Gastrocnemius medialis (tissue), 4 donors: ENCODE measurements at regions not wholly inside any gene's neighbourhood (a gene's known extent, or its start where the extent isn't known, plus 50 kb on each side); places are given as distances from the start of the nearest gene placed in this dataset.

Experiments used
- ATAC-seq, 2 donors: fragments of 150-250 bp; one replicate each; pipeline ENCODE4 v1.9.1; 2016
- DNase-seq, 2 donors: peaks; one replicate each; pipeline ENCODE4 v3.0.0-alpha.2; 2019
- H3K27ac ChIP-seq, 4 donors: fragments of 200-600 bp; sonication (generic); 1 replicate in 1 of 4; 2 replicates in 3 of 4; pipeline ENCODE4 v1.5.1; 2016 to 2018; ENCODE audit warnings: mild to moderate bottlenecking in 2 of 4, moderate library complexity in 1 of 4
- H3K27me3 ChIP-seq, 3 donors: fragments of 200-600 bp; sonication (generic) in 2 of 3; 1 replicate in 1 of 3; 2 replicates in 2 of 3; pipeline versions ENCODE4 v1.5.1 to v1.6.0; 2016 to 2019; ENCODE audit warnings: mild to moderate bottlenecking in 1 of 3, moderate library complexity in 1 of 3
- H3K36me3 ChIP-seq, 2 donors: fragments of 200-600 bp; sonication (generic) in 1 of 2; one replicate each; pipeline ENCODE4 v1.5.1; 2017 to 2018
- H3K4me1 ChIP-seq, 2 donors: fragments of 200-600 bp; sonication (generic) in 1 of 2; one replicate each; pipeline ENCODE4 v1.5.1; 2016 to 2017; ENCODE audit warnings: mild to moderate bottlenecking in 2 of 2
- H3K4me3 ChIP-seq, 4 donors: fragments of 200-600 bp; sonication (generic) in 3 of 4; 1 replicate in 1 of 4; 2 replicates in 3 of 4; pipeline ENCODE4 v1.5.1; 2016 to 2019; ENCODE audit warnings: mild to moderate bottlenecking in 2 of 4
- H3K9me3 ChIP-seq, 3 donors: fragments of 200-600 bp; sonication (generic) in 2 of 3; 1 replicate in 1 of 3; 2 replicates in 2 of 3; pipeline ENCODE4 v1.5.1; 2016 to 2019
- POLR2A ChIP-seq, 2 donors: fragments of 450-650 bp; IDR thresholded peaks; one replicate each; pipeline ENCODE4 v1.6.1; 2017; ENCODE audit warnings: antibody characterized with exemption in 2 of 2, mild to moderate bottlenecking in 2 of 2, moderate library complexity in 2 of 2
- in situ Hi-C, 4 donors: fragments of 200-750 bp; cut with MboI; loops; one replicate each; pipeline versions ENCODE4 v1.15.0 to v1.8.0; 2017; ENCODE audit warnings: low sequenced_read_pairs in 4 of 4
- intact Hi-C: fragments of 100-400 bp; cut with DNase I; formaldehyde crosslinking; loops from one replicate; pipeline ENCODE4 v1.15.1; 2023; ENCODE audit warnings: low total_unique reads
- TF ChIP-seq, protein P1 (sequence below), 5 experiments: fragments of 450-650 bp in 3 of 5; fragments of 200-600 bp in 2 of 5; sonication (generic) in 2 of 5; IDR thresholded peaks in 4 of 5; conservative IDR thresholded peaks in 1 of 5; 1 replicate in 4 of 5; 2 replicates in 1 of 5; pipeline ENCODE4 v1.5.1; 2016 to 2019; ENCODE audit warnings: antibody characterized with exemption in 5 of 5, mild to moderate bottlenecking in 3 of 5, moderate library complexity in 3 of 5

- H3K4me3 ChIP-seq, result no peak overlapping the region
- no peak for TF ChIP-seq POLR2A (IDR thresholded peaks at IDR 0.05)
- TF ChIP-seq, protein P1, sequence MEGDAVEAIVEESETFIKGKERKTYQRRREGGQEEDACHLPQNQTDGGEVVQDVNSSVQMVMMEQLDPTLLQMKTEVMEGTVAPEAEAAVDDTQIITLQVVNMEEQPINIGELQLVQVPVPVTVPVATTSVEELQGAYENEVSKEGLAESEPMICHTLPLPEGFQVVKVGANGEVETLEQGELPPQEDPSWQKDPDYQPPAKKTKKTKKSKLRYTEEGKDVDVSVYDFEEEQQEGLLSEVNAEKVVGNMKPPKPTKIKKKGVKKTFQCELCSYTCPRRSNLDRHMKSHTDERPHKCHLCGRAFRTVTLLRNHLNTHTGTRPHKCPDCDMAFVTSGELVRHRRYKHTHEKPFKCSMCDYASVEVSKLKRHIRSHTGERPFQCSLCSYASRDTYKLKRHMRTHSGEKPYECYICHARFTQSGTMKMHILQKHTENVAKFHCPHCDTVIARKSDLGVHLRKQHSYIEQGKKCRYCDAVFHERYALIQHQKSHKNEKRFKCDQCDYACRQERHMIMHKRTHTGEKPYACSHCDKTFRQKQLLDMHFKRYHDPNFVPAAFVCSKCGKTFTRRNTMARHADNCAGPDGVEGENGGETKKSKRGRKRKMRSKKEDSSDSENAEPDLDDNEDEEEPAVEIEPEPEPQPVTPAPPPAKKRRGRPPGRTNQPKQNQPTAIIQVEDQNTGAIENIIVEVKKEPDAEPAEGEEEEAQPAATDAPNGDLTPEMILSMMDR (IDR thresholded peaks at IDR 0.05 in 4 of 5, conservative IDR thresholded peaks at IDR 0.05 in 1 of 5), result no peak
- in situ Hi-C loops (no loop called here), intact Hi-C loops (no loop called here)
- no peaks in the 10 kb centered on the region for H3K36me3 ChIP-seq
- no peak for DNase-seq
- no peak for ATAC-seq
- H3K4me1 ChIP-seq, result no peaks in the 10 kb centered on the region
- H3K27ac ChIP-seq, result no peak overlapping the region
- no peaks in the 10 kb centered on the region for H3K9me3 ChIP-seq
- H3K27me3 ChIP-seq, result no peaks in the 10 kb centered on the region
These were observed 744.4 kb upstream of the ANO3 start for GRCh38 chr11:25587496-25587895.

GRCh38 chr11:25593221-25593620 lies 738.7 kb upstream of the ANO3 start:
- intact Hi-C loops, result no loop called here
- Histone ChIP-seq H3K27me3 (no peaks in the 10 kb centered on the region), H3K36me3 (no peaks in the 10 kb centered on the region), H3K9me3 (no peaks in the 10 kb centered on the region), H3K27ac (no peak overlapping the region), H3K4me3 (no peak overlapping the region), H3K4me1 (no peaks in the 10 kb centered on the region)
- in situ Hi-C loops, result no loop called here
- DNase-seq (no peak), ATAC-seq (no peak)
- TF ChIP-seq, protein P1 (IDR thresholded peaks at IDR 0.05 in 4 of 5, conservative IDR thresholded peaks at IDR 0.05 in 1 of 5), result no peak
- TF ChIP-seq POLR2A (IDR thresholded peaks at IDR 0.05), result no peak

DNA sequence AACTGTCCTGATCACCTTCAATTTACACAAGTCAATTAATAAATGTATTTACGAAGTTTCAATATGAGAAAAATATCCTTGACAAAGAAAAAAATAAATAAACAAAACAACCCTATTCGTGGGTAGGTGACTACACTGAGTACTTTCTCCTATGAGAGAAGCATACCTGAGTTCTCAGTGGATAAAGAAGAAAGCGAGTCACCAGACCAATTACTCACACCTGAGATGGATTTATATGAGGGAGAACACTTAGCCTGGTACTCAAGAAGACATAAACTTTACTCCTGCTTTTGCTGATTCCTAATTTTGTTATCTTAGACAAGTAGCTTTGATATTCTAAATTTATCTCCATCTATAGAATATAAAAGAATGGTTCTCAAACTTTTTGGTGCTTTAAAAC lies 735.2 kb upstream of the ANO3 start:
- Histone ChIP-seq H3K4me1 (no peaks in the 10 kb centered on the region), H3K27me3 (no peaks in the 10 kb centered on the region), H3K36me3 (no peaks in the 10 kb centered on the region), H3K27ac (no peak overlapping the region), H3K9me3 (no peaks in the 10 kb centered on the region), H3K4me3 (no peak overlapping the region)
- no peak for TF ChIP-seq POLR2A (IDR thresholded peaks at IDR 0.05)
- TF ChIP-seq, protein P1 (IDR thresholded peaks at IDR 0.05 in 4 of 5, conservative IDR thresholded peaks at IDR 0.05 in 1 of 5), result no peak
- intact Hi-C loops, result no loop called here
- ATAC-seq, result no peak
- no peak for DNase-seq
- in situ Hi-C loops, result no loop called here

DNA sequence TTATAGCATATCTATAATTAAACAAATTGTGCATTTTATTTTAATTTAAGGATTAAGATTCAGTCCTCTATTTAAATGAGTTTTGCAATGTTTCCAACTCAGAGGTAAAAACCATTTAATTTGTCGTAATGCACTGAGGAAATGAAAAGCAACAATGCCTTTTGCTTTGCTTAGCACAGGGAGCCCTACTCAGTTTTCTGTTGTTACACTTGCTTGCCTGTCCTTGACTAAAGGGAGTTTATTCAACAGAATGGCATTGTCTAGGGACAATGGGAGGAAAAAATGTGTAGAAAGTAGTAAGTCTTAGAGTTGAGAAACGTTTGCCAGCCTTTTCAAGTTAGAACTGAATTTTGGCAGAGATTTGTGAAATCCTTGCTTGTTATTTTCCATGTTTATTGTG lies 734.2 kb upstream of the ANO3 start:
- Histone ChIP-seq H3K36me3 (no peaks in the 10 kb centered on the region), H3K27ac (no peak overlapping the region), H3K27me3 (no peaks in the 10 kb centered on the region), H3K9me3 (no peaks in the 10 kb centered on the region), H3K4me3 (no peak overlapping the region), H3K4me1 (no peaks in the 10 kb centered on the region)
- in situ Hi-C loops, result no loop called here
- intact Hi-C loops, result no loop called here
- DNase-seq (no peak), ATAC-seq (no peak)
- TF ChIP-seq POLR2A (IDR thresholded peaks at IDR 0.05), result no peak
- TF ChIP-seq, protein P1 (IDR thresholded peaks at IDR 0.05 in 4 of 5, conservative IDR thresholded peaks at IDR 0.05 in 1 of 5), result no peak

DNA sequence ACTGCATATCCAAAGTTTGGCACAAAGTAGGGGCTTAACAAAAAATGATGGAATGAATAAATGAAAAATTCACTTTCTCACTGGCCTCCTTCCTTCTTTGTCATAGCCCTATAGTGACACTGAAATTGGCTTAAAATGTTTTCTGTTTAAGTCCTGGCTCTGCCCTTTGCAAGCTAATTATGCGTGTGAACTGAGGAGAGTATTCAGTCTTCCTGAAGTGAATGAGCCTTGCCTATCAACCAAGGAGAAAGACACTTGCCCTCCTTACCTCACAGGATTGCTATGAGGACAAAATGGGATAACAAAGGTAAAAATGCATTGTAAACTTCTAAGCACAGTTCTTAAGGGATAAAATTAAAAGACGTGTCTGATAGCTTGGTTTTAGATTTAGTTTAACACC lies 729.8 kb upstream of the ANO3 start:
- ATAC-seq (no peak), DNase-seq (no peak)
- H3K36me3 ChIP-seq, result no peaks in the 10 kb centered on the region
- in situ Hi-C loops (no loop called here), intact Hi-C loops (no loop called here)
- H3K4me3 ChIP-seq, result no peak overlapping the region
- H3K9me3 ChIP-seq, result no peaks in the 10 kb centered on the region
- no peak for TF ChIP-seq POLR2A (IDR thresholded peaks at IDR 0.05)
- no peak overlapping the region for H3K27ac ChIP-seq
- H3K4me1 ChIP-seq, result no peaks in the 10 kb centered on the region
- no peaks in the 10 kb centered on the region for H3K27me3 ChIP-seq
